NCI-H1048 (cell line): ENCODE measurements at regions not wholly inside any gene's neighbourhood (a gene's known extent, or its start where the extent isn't known, plus 50 kb on each side); places are given as distances from the start of the nearest gene placed in this dataset.
"Not testable (repeated sequence)": the region's sequence is repeated elsewhere in the genome, so short reads cannot be mapped to it uniquely, and the experiment has no call there.

Experiments used
- DNase-seq: peaks from one replicate; lab custom pipeline; 2025; lab: John Stamatoyannopoulos, UW

DNA sequence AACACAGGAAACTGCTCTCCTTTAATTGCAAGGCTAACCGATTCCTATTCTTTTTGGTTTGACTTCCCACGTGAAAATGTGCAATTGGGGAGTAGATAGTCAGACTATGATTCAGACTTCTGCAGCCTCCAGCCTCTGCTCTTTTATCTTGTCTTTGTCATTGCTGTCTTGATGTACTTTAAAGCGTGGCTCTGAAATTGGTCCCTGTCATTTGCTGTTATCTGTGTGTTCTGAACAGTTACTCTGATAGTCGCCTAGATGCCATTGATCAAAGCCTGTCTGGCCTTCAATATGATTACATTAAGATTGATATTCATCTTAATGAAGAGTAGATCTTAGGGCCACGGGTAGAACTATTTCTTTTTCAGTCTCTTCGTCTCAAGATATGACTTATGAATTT is 799.2 kb downstream of the REEP3 start:
- no peak for DNase-seq

DNA sequence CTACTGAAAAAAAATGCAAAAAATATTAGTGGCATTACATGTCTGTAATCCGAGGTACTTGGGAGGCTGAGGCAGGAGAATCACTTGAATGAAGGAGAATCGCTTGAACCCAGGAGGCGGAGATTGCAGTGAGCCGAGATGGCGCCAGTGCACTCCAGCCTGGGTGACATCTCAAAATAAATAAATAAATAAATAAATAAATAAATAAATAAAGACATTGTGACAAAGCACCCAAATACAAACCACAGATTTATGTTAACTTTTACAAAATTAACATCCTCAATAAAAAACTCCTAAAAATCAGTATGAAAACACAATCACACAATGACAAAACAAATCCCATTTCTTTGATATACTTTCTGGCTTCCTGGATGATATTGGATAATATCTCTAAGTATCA is 808.3 kb downstream of the REEP3 start:
- no peak for DNase-seq

DNA sequence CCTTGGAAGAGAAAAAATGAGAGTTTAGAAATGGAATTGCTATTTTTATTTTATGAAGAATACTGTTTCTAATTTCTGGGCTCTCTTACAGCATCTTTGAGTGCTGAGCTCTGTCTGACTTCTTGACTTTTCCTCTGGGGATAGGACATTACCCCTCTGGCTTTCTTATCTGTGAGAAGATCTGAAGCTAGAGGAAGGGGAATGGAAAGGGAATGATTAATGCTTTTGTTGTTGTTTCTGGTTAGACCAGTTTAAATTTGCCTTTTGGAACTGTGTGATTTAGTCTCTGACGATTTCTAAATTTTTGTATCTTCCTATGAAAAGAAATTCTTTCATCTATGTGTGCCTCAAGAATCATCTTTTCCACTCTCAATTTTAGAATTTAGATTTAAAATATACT is 811.4 kb downstream of the REEP3 start:
- no peak for DNase-seq

DNA sequence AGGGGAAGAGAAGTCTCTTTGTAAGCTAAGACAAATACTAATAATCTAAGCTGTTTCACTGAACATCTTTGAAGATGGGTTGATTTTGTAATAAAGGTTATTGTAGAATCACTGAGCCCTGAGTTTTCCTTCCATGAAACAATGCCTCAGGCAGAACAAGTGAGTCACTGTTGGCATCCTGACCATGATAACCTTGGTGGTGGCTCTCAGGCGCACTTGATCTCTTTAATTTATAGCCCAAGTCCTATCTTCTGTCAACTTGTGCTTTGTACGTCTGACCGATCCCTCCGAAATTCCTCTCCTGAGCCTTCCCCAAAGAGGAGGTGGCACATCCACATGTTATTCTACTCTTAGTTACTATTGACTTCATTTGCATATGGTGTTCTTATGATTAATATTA is 812.9 kb downstream of the REEP3 start:
- no peak for DNase-seq

DNA sequence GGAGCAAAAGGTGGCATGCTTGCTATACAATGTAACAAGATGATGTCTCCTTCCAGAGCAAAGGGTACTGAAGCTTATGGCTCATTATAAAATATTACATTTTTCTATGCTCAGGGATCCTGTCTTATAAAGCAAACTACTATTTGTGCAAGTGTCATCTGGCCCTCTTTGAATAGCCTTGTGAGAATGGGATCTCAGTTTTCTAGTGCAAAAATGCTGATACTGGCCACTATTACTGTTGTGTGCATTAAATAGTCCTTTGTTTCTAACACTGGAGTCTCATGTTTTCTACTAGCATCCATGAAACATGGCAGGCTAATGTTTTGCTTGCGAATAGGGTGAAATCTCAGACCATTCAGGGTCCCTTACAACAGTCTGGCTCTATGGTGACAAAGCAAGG is 823.0 kb downstream of the REEP3 start:
- no peak for DNase-seq

DNA sequence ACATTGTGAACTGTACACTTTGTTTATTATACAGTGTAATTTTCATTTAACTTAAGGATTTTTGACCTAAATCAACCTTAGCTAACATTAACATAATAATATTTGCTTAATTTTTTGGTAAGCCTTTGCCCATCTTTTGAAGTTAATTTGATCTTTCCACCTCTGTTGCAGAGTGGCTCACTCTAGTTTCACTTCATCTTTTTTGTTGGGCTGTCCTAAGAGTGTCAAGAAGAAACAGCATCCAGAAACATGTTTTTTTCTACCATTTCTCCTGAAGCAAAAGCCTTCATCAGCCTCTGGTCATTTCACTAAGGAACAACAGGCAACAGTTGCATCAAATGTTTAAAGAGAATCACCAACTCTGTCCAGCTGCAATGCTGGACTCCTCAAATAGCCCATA is 824.7 kb downstream of the REEP3 start:
- no peak for DNase-seq

DNA sequence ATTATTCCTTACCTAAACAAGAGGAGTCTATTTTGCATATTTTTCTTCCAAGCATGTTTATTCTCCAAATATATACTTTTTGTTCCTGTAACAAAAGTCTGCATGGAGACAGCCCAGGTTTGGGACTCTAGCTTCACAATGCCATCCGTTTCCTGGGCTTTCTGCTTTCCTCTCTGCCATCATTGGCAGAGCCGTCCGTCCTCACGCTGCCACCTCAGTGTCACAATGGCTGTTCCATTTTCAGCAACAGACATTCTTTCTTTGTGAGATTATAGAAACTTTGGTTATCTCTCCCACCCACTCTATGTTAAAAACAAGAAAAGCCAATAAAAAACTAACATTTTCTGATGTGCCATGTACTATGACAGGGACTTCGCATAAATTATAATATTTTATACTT is 825.2 kb downstream of the REEP3 start:
- no peak for DNase-seq

DNA sequence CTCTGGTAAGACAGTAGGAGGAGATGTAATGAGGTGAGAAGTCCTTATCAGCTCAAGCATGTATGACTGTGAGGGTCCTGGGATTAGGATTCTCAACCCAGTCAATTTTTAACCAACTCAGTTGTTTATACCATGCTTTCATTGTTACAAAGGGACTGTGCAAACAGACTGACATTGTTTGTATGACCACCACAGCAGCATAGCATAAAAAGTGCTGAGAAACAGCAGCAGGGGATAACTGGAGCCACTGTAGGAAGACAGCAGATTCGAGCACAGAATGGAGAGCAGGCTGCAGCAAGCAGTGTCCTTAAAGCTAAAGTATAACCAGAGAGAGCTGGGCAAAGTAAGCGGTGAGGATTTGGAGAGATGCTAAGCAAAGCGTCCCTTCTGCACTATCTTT is 829.5 kb downstream of the REEP3 start:
- no peak for DNase-seq

DNA sequence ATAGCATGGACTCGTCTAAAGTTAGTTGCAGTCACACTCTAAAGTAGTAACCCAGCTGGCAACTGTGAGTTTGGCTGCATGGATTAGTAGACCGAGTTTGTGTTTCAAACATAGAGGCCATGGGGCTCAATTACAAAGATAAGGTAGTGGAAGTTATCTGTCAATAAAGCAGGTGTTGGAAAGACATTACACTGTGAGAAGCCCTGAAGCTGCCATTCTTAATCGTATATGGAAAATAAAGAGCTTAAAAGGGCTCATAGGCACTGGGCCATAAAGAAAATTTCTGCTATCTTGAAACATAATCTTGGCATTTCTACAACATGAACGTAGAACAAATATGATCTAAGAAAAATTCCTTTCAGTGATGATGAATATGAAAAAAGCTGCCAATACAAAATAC is 837.7 kb downstream of the REEP3 start:
- DNase-seq, result no peak

DNA sequence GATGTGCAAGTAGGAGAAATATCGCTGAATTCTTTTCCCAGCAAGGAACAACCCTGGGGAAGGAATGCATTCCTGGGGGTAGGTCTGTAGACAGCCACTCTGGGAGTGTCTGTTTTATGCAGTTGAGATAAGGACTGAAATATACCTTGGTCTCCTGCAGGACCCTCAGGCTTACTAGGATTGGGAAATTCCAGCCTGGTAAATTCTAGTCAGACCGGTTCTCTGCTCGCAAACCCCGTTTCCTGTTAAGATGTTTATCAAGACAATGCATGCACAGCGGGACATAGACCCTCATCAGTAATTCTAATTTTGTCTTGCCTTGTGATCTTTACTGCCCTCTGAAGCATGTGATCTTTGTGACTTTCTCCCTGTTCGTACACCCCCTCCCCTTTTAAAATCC is 839.0 kb downstream of the REEP3 start:
- DNase-seq, result not testable (repeated sequence)

DNA sequence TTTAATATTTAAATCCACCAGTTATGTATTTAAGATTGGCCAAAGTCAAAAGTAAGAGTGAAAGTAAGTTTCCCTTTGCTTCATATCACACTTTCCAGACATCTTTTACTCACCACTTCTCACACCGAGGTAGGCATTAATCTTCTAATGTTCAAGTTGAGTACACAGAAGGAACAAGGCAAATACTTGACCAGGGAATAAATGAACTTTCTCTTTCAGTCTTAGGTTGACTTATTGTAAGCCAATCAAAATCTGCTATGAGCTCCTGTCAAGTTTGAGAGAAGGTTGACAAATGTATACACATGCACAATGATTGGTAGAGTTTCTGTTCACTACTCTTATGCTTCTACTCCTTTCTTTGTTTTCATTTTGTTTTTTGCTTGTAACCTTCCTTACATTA is 842.5 kb downstream of the REEP3 start:
- no peak for DNase-seq

DNA sequence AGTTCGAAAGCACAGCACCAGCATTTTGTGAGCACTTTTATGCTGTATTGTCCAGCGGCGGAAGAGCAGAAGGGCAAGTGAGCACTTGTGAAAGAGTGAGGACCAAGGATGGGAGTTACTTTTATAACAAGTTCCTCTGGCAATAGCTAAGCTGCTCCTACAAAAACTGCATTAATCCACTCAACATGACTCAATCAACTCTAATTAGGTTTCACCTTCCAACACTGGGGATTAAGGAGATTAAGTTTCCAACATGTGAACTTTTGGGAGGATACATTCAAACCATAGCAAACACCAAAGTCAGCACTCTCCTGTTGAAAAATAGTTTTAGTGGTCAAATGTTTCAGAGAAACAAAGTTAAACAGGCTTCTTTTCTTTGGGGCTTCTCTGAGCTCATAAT is 844.5 kb downstream of the REEP3 start:
- no peak for DNase-seq

DNA sequence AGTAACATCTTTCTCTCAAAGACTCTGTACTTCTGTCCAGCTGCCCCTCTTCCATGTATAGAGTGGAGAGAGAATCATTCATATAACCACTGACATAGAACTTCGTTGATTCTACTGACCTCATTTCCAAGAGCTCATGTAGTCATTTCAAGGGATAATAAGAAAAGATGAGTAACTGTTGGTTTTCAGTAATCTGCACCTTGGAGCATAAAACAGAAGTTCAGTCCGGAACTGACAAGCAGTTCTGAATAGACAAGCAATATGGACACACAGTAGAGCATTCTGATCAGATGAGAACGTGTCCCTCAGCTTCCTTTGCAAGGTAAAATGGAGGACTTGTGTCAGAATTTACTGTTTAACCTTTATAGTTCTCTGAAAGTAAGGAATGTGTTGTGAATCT is 847.1 kb downstream of the REEP3 start:
- no peak for DNase-seq

DNA sequence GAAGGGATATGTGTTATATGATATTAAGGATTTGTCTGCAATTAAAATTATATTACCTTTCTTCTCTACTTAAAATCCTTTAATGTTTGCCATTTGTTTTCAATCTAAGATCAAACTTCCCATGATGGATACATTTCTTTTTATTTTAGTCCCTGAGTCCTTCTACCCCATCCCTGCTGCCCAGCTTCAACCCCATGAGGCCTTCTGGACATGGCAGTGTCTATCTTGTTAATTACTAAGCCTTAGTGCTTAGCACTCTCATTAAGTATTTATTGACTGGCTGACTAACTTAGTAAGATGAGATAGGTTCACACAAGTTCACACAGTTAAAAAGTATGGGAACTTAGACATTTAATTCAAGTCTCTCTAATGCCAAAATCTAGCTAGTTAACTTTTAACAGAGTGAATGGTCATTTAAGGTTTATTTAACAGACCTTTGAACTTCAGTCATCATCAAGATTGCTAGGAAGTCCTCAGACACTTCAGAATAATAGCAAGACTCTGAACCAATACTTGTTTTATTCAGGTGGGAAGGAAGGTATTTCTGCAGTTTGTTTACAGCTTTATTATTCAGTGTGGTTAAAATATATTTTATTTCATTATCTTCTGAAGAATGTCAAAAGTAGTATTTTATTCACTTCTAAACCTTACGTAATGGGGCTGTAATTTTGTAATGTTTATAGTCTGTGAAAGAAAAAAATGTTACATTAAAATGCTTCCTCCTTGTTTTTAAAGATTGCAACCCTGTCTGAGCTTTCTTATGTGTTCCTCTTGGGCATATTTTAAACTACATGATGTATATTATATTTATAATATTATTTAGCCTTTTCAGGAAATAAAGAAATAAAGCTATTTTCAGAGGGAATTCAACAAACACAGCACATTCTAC is 848.9 kb downstream of the REEP3 start:
- no peak for DNase-seq

DNA sequence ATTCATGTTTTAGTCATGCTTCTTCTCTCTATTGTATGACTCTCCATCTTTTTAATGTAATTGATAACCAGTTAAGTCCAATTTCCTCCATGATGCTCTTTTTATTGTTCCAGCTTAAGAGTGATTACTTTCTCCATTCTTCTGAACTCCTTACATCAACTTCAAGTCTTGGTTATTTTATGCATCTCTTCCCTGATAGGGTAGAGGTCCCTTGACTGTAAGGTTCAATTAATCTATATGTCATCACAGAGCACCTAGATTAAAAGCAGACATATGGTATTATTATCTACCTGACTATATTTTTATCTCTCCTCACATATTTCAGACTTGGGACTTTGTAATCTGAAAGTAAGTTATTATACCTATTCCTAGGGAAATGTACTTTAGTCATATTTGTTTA is 853.1 kb downstream of the REEP3 start:
- no peak for DNase-seq

DNA sequence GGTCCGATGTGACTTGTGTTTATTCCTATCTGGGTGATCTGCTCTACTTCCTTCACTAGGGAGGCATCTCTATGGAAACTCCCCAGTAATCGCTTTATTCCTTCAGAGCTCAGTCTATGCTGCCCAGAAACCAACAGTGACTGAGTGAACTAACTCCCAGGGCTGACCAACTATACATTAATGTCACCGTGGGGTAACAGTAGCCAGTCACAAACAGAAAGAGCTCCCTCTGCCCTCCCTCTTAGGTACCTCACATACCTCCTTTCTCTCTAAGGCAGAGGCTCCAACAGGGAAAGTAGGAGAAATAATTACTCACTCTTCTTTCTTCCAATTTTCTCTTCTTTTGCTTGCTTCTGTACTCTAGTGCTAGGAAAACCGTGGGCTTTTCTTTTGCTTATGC is 855.0 kb downstream of the REEP3 start:
- DNase-seq, result no peak

DNA sequence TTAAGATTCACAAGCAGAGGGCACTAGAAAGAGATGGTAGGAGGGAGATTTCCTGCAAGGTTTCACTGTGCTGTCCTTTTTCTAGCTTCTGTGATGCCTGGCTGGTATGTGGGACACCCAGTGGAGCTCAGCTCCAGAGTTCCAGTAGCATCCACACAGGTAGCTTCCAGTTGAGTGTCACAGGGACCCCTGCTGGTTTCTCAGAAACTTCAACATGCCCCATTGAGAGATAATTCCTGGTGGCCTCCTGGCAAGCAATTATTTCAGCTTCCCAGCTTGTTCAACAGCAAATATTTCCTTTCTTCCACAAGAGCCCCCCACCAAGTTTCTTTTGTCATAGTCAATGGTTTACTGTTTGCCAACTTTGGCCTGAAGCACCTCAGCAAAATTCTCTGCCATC is 858.7 kb downstream of the REEP3 start:
- DNase-seq, result no peak

DNA sequence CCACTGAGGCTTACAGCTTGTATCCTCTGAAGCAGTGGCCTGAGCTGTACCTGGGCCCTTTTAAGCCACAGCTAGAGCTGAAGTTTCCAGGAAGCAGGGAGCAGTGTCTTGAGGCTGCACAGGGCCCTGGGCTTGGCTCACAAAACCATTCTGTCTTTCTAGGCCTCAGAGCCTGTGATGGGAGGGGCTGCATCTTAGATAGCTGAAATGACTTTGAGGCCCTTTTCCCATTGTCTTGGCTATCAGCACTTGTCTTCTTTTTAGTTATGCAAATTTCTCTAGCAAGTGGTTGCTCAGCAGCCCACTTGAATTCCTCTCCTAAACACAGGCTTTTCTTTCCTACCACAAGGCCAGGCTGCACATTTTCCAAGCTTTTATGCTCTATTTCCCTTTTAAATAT is 864.2 kb downstream of the REEP3 start:
- no peak for DNase-seq

DNA sequence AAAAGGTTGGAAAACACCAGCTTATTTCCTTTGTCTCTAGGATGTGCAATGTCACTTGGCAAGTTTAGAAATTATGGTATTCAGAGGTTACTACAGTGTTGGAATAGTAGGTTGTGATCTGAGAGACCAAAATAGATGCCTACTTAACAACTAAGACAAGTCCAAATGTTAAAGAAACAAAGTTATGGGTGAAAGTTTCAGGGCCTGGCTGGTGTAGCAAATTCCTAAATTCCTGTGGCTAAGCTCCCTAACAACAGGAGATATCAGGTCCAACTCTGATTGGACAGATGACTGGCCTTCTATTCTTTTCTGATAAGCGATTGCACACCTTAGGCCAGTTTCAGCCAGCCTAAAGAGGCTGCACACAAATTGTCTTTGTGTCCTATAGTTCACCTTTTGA is 873.5 kb downstream of the REEP3 start:
- no peak for DNase-seq

DNA sequence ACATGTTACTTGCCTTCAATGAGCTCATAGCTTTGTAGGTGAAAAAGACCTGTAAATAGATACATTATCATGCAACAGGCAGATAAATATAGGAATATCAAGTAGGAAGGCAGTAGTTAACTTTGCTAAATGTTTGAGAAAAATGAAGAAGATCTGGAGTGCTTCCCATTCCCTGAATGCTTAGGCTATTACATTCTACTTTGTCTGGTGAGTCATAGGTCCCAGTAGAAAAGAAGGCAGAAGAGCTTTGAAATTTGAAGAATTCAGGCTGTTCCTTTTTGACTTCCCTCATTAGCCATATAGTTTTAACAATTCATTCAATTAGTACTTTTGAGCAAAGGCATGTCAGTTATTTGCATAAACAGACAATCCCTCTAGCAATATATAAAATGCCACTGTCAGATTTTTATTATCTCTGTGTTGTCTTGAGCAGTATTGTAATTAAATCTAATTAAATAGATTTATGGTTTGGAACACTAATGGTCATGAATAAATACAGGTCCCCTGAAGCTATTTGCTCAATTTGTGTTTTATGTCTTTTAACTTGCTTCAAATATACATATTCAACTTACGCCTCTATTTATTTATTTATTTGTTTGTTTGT is 875.0 kb downstream of the REEP3 start:
- DNase-seq, result no peak

DNA sequence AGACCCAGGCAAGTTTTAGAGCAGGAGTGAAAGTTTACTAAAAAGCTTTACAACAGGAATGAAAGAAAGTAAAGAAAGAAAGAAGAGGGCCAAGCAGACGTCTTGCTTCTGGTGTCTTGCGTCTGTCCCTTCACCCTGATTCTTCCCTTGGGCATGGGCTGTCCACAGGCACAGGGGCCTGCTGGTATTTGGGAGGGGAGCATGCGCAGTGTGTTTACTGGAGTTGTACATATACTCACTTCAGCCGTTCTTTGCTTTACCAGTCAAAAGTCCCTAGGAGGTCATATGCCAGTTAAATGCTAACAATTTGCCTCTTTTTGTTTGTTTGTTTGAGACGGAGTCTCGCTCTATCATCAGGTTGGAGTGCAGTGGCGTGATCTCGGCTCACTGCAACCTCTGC is 875.9 kb downstream of the REEP3 start:
- no peak for DNase-seq

DNA sequence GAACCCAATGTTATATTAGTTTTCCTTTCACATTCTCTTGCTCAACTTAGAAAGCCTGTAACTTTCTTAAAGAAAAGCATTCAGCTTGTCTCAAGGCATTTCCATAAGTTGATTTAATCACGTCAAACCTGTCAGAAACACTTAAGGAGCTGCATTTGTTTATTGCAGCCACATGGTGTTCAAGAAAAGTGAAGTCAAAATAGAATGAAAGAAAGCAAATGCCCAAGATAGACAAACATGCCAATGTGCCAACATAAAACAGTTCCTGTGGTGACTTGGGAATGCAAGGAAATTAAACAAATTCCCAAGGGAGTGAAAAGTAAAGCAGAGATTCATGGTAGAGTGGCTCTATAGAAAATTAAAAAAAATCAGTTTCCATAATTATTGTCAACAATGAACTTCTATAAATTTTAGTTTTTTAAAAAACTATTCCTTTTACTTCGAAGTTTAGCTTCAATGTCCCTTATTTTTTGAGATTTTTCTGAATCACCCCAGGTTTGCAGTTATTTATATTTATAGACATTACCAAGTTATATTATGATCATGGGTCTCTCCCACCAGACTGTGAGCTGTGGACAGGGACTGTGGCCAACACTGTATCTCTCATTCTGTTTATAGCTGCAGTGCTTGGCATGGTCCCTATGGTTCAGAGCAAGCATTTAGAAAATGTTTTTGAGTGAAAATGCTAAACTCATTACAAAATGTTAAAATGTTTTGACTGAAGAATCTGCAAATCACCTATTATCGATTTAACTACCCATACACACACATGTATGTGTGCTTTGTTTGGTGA is 887.4 kb downstream of the REEP3 start:
- no peak for DNase-seq

DNA sequence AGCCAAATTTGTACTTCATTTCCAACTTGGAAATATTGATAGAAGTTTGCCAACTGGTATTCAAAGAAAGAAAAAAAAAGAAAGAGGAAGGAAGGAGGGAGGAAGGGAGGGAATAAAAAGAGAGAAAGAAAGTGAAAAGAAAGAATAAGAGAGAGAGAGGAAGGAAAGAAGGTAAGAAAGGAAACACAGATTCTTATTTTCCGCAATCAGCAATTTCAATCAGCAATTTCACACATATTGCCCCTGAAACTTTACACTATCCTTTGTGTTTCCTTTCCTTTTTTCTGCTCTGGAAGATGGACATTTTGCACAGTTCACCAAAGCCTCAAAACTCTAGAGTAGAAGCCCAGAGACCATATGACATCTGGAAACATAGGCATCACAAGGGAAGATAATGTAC is 888.1 kb downstream of the REEP3 start:
- DNase-seq, result no peak
